ENCODE measurements at regions not wholly inside any gene's neighbourhood (a gene's known extent, or its start where the extent isn't known, plus 50 kb on each side); places are given as distances from the start of the nearest gene placed in this dataset.

- no peak for DNase-seq
Measured at GRCh38 chr11:15705891-15706290, 591.2 kb downstream of the INSC start.

- DNase-seq, result no peak
Measured at GRCh38 chr11:15707194-15707593, 592.5 kb downstream of the INSC start.

GRCh38 chr11:15707971-15708370, 593.2 kb downstream of the INSC start:
- DNase-seq, result no peak

DNA sequence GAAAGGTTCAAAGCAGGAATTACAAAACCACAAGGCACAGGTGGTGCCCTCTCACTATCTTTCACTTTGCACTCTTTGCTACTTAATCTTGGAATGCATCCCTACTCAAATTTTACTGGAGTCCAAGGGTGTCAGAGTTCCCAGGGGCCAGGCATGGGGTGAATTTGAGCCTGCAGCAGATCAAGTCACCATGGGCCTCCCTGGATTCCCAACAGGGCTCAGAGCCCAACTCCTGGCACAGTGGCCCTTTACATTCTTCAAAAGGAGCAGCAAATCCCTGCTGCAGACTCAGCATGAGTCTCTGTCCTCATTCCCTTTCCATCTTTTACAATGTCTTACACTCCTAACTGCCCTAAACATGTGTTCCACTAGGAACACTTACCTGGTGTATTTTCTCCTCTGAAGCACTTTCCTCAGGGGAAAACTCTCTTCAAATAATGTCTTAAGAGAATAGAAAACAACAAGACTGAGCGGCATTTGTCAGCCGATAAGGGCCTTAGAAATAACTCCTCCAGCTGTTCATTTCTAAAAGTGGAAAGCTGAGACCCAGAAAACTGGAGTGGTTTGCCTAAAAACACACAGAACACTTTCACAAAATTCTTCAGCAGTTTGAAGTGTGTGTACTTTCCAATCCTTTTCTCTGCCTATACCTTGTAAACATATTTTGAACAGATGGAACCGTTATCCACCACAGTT, 596.0 kb downstream of the INSC start:
- DNase-seq, result no peak

DNA sequence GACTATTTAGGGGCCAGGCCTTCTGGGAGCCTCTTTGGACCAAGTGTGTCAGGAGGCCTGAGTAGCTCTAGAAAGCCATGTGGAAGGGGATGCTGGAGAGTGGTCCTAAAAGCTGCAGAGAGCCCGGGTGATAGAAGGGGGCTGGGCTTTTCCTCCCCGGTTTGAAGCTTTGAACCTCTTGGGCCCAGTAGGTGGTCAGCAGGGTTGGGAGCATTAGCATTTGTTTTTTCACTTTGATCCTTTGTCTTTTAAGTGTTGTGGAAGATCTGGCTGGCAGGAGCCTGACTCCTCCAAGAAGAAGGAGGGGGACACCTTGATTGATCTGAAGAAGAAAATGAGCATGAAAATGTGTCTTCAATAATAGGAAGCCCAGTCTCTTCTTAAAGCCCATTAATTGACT, 596.6 kb downstream of the INSC start:
- no peak for DNase-seq

- no peak for DNase-seq
Measured at GRCh38 chr11:15714641-15715399, 600.1 kb downstream of the INSC start.

DNA sequence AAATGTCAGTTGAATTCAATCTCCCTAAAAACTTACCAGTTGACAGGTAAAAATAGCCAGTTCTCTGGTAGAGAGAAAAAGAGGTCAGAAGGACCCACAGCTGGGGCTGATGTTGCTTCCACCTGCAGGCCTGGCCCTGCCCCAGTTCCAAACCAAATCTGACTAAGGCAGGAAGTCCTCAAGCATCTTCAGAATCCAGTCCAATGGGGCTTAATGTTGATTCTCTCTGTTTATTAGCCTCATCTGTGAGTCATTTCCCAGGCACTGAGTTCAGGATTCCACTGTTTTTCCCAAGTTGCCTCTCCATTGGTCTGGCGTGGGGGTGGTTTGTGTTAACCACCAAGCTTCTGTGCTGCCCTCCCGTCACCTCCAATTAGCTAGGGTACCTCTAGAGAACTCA, 601.8 kb downstream of the INSC start:
- DNase-seq, result no peak

- DNase-seq, result no peak
Measured at GRCh38 chr11:15720460-15720859, 605.7 kb downstream of the INSC start.

GRCh38 chr11:15723966-15724365, 609.2 kb downstream of the INSC start:
- DNase-seq, result no peak

DNA sequence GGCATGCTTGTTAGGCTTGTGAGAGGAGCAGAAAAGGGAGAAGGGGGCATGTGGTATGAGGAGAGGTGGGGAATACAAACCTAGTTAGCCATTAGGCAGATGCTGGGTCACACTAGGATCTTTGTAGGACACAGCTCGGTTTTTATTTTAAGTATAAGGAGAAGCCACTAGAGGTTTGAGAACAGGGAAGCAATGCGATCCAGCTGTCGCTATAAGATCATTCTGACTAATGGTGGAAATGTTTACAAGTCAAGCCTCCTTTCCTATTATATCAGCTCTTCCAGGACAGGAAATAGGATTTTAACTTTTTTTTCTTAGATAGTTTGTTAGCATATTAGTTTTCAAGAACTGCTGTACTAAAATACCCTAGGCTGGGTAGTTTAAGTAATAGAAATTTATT, 609.9 kb downstream of the INSC start:
- DNase-seq, result no peak

- DNase-seq, result no peak
Measured at GRCh38 chr11:15725246-15725645, 610.5 kb downstream of the INSC start.

- DNase-seq, result no peak
Measured at GRCh38 chr11:15726221-15726746, 611.6 kb downstream of the INSC start.

GRCh38 chr11:15726893-15727519, 612.3 kb downstream of the INSC start:
- no peak for DNase-seq

GRCh38 chr11:15727520-15727914, 612.8 kb downstream of the INSC start:
- DNase-seq, result no peak

- no peak for DNase-seq
Measured at GRCh38 chr11:15728207-15728606, 613.5 kb downstream of the INSC start.

DNA sequence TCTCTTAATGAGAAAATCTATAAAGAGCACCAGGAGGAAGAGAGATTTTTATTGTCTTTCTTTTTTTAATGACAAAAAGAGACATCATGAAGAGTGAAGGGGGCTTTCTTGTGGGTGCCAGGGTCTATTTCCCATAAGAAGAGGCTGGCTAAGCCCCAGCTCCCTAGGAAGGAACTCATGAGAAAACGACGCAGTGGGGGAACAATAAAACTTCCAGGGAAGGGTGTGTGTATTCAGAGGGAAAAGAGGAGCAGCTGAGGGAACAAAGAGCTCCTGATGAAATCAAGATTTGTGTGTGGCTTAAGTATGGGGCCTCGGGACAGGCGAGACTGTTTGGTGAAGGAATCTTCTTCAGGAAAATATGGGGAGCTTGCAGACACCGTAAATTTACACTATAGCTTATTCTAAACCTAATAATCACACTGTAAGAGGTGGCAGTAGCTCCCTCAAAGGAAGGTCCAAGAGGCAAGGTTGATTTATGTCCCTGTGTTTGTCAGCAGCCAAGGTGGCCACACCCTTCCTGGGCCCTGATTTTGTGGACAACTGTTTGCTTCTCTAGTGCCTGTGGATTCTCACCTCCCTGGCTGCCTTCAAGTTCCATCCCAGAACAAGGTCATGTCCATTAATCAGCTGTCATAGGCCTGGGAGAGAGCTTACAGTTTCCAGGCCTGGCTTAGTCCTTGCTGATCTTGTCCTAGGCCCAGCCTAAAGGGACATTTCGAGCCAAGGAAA, 615.7 kb downstream of the INSC start:
- no peak for DNase-seq

DNA sequence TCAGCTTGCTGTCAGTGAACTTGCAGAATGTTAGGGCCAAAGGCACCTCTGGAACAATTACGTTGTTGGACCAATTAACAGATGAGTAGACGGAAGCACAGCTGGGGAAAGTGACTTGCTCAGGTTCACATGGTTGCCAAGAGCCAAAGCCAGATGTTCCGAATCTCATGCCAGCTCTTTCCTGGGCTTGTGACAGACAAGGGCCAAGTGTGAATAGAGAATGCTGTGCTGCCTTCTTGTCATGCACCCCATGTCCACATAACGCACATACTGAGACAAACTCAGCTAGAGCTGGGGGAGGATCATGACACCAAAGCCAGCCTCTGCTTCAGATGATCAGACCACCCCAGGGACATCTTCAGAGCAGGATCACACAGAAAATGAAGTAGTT, 616.3 kb downstream of the INSC start:
- no peak for DNase-seq

- DNase-seq, result no peak
Measured at GRCh38 chr11:15735706-15736105, 620.6 kb downstream of the SOX6 start.

GRCh38 chr11:15737320-15737719, 619.0 kb downstream of the SOX6 start:
- no peak for DNase-seq

- no peak for DNase-seq
Measured at GRCh38 chr11:15738931-15739330, 617.4 kb downstream of the SOX6 start.

- DNase-seq, result no peak
Measured at GRCh38 chr11:15742626-15743519, 613.5 kb downstream of the SOX6 start.

DNA sequence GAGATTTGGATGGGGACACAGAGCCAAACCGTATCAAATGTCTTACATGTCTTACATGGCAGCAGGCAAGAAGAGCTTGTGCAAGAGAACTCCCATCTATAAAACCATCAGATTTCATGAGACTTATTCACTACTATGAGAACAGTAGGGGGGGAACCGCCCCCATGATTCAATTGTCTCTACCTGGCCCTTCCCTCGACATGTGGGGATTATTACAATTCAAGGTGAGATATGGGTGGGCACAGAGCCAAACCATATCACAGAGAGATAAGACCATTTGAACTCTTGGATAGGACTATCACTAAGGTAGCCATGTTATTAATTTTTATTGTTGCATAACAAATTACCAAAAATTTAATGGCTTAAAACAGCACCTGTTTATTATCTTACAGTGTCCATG, 611.7 kb downstream of the SOX6 start:
- no peak for DNase-seq
